Mucosa of descending colon (tissue), 3 donors: ENCODE measurements at regions not wholly inside any gene's neighbourhood (a gene's known extent, or its start where the extent isn't known, plus 50 kb on each side); places are given as distances from the start of the nearest gene placed in this dataset.

ENCODE experiments used
- ATAC-seq: fragments of 200-7000 bp; cut with Tn5 transposase; one replicate; pipeline ENCODE4 v1.9.1; 2020; ENCODE audit warnings: mild to moderate bottlenecking, moderate library complexity
- DNase-seq, 3 donors: peaks; one replicate each; pipeline ENCODE4 v3.0.0-alpha.2; 2020
- H3K36me3 ChIP-seq: fragments of 200-600 bp; one replicate; pipeline ENCODE4 v1.8.0; 2021; ENCODE audit warnings: low read depth, mild to moderate bottlenecking
- H3K4me1 ChIP-seq: fragments of 200-600 bp; one replicate; pipeline ENCODE4 v1.8.0; 2021; ENCODE audit warnings: low read depth, mild to moderate bottlenecking
- H3K4me3 ChIP-seq: fragments of 200-600 bp; one replicate; pipeline ENCODE4 v1.8.0; 2021; ENCODE audit warnings: mild to moderate bottlenecking
- H3K9me3 ChIP-seq: fragments of 200-600 bp; one replicate; pipeline ENCODE4 v1.8.0; 2021; ENCODE audit warnings: mild to moderate bottlenecking
- intact Hi-C, 2 donors: fragments of 100-400 bp; cut with DNase I in 1 of 2; cut with micrococcal nuclease in 1 of 2; formaldehyde crosslinking; loops; one replicate each; pipeline versions ENCODE4 v1.11.0 to v1.11.1; 2022; cut with DNase I, micrococcal nuclease
- TF ChIP-seq, protein P1 (sequence below): fragments of 200-600 bp; IDR thresholded peaks from one replicate; pipeline ENCODE4 v1.8.0; 2022; ENCODE audit warnings: antibody characterized with exemption, mild to moderate bottlenecking
- donor health status: DM: no; HTN: no; CAD: no; lungs with moderate emphysema.
- donor health status: DM: no; HTN: no; CAD: no.
- donor health status: DM: no; HTN: yes; CAD: no.

DNA sequence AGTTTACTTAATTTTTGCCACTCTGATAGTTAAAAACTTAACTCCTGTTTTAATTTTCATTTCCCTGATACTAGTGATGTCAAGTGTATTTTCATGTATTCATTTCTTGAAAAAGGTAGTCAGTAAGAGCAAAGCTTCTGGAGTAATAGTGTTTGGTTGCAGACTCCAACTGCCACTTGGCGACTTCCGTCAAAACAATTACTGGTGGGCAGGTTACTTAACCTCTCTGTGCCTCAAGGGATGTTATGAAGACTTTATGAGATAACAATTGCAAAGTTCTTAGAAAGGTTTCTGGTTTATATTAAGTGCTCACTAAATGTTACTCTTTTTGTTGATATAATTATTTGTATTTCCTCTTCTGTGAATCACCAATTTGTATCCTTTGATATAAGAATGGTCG, 129.7 kb downstream of the NFKBIZ start:
- DNase-seq = no peak
- TF ChIP-seq, protein P1, sequence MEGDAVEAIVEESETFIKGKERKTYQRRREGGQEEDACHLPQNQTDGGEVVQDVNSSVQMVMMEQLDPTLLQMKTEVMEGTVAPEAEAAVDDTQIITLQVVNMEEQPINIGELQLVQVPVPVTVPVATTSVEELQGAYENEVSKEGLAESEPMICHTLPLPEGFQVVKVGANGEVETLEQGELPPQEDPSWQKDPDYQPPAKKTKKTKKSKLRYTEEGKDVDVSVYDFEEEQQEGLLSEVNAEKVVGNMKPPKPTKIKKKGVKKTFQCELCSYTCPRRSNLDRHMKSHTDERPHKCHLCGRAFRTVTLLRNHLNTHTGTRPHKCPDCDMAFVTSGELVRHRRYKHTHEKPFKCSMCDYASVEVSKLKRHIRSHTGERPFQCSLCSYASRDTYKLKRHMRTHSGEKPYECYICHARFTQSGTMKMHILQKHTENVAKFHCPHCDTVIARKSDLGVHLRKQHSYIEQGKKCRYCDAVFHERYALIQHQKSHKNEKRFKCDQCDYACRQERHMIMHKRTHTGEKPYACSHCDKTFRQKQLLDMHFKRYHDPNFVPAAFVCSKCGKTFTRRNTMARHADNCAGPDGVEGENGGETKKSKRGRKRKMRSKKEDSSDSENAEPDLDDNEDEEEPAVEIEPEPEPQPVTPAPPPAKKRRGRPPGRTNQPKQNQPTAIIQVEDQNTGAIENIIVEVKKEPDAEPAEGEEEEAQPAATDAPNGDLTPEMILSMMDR = no peak
- Histone ChIP-seq H3K9me3 (no peaks in the 10 kb centered on the region), H3K4me1 (no peaks in the 10 kb centered on the region), H3K4me3 (no peak overlapping the region), H3K36me3 (no peaks in the 10 kb centered on the region)
- intact Hi-C loops = no loop called here
- no peak for ATAC-seq

DNA sequence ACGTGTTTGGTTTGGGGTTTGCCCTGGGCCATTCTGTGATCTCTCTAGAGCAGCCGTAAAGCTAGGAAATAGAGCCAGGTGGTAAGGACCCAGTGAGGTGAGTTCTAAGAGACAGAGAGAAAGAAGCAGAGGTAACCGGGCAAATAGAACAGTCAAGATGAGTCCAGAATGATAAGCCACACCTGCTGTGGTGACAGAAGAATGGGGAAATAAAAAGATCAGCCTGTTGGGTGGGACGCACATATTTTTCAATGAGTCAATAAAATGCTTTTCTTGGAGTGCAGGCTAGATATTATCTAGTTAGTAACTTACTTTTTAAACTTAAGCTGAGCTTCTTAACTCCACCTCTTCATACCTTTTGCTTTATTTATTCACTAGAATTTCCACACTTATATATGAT, 135.0 kb downstream of the NFKBIZ start:
- TF ChIP-seq, protein P1 = no peak
- intact Hi-C loops = no loop called here
- no peaks in the 10 kb centered on the region for H3K9me3 ChIP-seq
- ATAC-seq = peak; percentile 59
- DNase-seq = no peak
- H3K4me3 ChIP-seq = no peak overlapping the region
- no peaks in the 10 kb centered on the region for H3K4me1 ChIP-seq
- H3K36me3 ChIP-seq = no peaks in the 10 kb centered on the region

DNA sequence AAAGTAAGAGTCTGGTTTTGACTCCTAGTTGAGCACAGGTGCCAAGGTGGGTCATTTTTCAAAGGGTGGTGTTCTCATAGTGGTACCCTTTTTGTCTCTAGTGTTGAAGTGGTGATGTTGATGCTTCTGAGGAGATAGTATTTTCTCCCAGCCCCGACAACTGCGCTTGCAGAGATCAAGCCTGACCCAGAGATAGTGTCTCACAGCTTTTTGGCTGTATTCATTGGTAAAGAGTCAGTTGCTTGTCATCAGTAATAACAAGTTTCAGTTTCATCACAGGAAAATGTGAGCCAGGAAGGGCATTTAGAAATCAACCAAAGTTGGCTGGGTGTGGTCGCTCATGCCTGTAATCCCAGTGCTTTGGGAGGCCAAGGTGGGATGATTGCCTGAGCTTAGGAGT, 139.3 kb downstream of the NFKBIZ start:
- Histone ChIP-seq H3K4me1 (no peaks in the 10 kb centered on the region), H3K9me3 (no peaks in the 10 kb centered on the region), H3K4me3 (no peak overlapping the region), H3K36me3 (no peaks in the 10 kb centered on the region)
- intact Hi-C loops = no loop called here
- TF ChIP-seq, protein P1 = no peak
- DNase-seq (no peak), ATAC-seq (peak; percentile 17)

DNA sequence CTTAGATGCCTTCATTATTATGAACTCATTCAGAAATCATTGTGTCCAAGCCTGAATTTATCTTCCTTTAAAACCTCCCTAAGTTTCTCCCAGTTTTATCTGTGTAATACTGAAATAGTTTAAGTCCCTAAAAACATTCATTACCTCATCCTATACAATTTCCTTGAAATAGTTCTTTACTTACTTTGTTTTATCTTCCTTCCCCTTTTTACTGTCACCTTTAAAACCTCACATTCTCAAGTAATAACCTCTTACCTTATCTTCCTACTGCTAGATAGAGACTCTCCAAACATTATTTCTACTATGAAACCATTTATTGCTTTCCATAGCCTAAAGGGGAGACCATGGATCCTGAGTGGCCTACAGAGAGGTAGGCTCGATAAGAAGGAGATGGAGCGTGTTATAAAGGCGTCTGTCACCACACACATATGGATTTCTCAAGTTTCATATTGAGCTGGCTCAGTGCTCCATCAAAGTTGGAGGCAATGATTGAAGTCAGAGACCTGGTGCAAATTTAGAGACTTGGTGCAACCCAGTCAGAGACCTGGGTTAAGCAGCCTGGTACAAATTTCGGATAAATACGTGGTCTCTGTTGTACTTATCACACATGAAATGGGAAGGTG, 140.4 kb downstream of the NFKBIZ start:
- TF ChIP-seq, protein P1 = no peak
- intact Hi-C loops = no loop called here
- Histone ChIP-seq H3K4me3 (no peak overlapping the region), H3K36me3 (no peaks in the 10 kb centered on the region), H3K9me3 (no peaks in the 10 kb centered on the region), H3K4me1 (no peaks in the 10 kb centered on the region)
- no peak for ATAC-seq
- DNase-seq = no peak

DNA sequence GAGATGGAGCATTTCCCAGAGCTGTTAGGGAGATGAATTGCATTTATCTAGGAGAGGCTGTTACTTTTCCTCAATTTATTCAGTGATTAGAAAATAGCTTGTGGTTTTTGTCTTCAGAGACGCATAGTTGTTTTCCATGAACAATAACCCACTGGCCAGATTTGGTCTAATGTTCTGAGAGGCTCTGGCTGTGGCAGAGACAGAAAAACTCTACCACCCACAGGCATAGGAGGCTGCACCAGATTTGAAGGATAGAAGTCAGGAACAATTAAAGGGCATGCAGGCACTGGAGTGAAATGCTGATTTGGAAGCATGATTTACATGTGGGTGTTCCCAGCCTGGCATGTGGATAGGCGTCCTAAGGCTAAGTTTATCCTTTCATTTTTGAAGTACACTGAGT, 143.5 kb downstream of the NFKBIZ start:
- no peak for DNase-seq
- TF ChIP-seq, protein P1 = no peak
- Histone ChIP-seq H3K4me1 (no peaks in the 10 kb centered on the region), H3K9me3 (no peaks in the 10 kb centered on the region), H3K4me3 (no peak overlapping the region), H3K36me3 (no peaks in the 10 kb centered on the region)
- intact Hi-C loops = no loop called here
- no peak for ATAC-seq

DNA sequence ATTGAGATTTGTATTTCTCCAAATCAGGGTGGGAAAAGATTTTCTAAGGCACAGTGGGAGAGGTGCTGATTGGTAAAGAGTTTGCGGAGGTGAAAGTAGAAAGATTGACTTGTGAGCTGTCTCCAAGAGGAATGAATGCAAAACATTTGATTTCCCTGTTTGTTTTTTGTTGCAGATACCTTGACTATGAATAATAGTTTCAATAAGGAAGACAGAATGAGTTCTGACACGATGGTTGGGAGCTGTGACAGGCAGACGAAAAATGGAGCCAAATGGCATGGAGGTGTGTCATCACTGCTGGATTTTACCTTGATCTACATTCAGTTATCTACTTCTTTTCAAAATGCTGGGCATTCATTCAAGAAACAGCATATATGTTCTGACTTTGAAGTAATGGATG, 145.1 kb downstream of the NFKBIZ start:
- no peaks in the 10 kb centered on the region for H3K36me3 ChIP-seq
- ATAC-seq (no peak), DNase-seq (no peak)
- TF ChIP-seq, protein P1 = no peak
- no peak overlapping the region for H3K4me3 ChIP-seq
- intact Hi-C loops = no loop called here
- H3K9me3 ChIP-seq = no peaks in the 10 kb centered on the region
- H3K4me1 ChIP-seq = no peaks in the 10 kb centered on the region
